HG03442 (cell line): ENCODE measurements at regions not wholly inside any gene's neighbourhood (a gene's known extent, or its start where the extent isn't known, plus 50 kb on each side); places are given as distances from the start of the nearest gene placed in this dataset.
A peak's percentile ranks its signal among the peaks of the same experiment; 100 is the strongest.

Experiments used
- ATAC-seq: cut with Tn5 transposase; IDR thresholded peaks from one replicate; pipeline ENCODE4 v1.9.1; 2021; ENCODE audit warnings: mild to moderate bottlenecking, moderate library complexity; ENCODE audit not compliant: unreplicated experiment

- no peak for ATAC-seq
Measured at GRCh38 chr5:97834561-97834960, 651.5 kb upstream of the RIOK2 start.

GRCh38 chr5:97835112-97835511 lies 652.1 kb upstream of the RIOK2 start:
- ATAC-seq, result no peak

DNA sequence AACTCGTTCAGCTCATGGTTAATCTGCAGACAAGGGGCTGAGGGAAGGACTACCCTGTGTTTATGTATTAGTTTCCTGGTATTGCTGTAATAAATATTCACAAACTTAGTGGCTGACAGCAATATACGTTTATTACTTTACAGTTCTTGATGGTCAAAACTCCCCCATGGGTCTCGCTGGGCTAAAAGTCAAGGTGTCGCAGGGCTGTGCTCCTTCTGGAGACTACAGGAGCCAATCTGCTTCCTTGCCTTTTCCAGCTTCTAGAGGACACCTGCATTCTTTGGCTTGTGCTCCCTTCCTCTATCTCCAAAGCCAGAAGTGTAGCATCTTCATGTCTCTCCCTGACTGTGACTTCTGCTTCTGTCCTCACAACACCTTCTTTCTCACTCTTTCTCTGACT lies 653.8 kb upstream of the RIOK2 start:
- no peak for ATAC-seq

DNA sequence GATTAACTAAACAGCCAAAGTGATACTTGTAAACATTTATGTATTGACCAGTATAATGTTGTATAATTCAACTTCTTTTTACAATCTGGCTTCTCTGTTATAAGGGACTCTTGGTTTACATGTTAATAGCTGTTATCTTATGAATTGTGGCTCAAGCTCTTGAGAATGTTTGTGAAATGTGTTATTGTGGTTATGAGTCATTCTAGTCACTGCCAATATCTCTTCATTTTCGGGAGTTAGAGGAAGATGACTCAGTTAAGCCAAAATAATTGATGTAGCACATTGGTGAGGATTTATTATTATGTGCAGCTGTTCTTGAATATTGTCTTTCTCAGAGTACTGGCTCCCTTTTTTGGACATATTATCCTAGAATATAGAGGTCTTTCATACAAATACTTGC lies 655.2 kb upstream of the RIOK2 start:
- ATAC-seq, result peak; percentile 94

GRCh38 chr5:97839341-97840086 lies 656.5 kb upstream of the RIOK2 start:
- ATAC-seq, result no peak

DNA sequence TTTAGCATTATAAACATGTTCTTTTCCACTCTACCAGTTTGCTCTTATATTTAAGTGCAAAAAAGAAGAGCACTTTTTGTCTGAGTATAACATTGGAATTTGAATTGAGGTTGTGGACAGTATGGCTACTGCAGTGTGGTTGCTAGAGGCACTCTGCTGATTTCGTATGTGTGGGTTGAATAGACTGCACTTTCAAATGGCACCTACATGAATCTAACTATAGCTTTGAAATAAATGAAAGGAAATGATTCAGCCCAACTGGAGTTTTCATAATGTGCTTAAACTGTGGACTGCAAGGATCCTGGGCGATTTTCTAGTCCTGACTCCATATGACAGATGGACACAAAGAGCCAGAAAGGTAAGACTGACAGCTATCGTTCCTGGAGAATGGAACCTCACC lies 657.6 kb upstream of the RIOK2 start:
- ATAC-seq, result peak; percentile 36

- ATAC-seq, result no peak
Measured at GRCh38 chr5:97842687-97843086, 659.6 kb upstream of the RIOK2 start.

DNA sequence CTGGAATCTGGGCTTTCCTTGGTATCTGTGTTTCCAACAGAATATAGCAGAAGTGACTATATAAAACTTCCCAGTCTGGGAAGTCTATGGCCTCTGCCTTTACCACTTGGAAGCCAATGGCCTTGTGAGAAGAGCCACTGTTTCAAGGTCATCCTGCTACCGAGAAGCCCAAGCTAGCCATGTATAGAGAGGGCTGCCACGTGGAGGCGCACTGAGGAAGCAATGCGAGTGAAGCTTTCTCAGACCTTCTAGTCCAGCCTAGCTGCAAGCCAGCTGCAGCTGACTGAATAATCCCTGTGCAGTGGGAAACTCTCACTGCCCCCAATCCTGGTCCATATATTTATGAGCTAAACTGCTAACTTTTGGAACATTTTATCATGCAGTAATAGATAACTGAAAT lies 661.8 kb upstream of the RIOK2 start:
- ATAC-seq, result no peak

DNA sequence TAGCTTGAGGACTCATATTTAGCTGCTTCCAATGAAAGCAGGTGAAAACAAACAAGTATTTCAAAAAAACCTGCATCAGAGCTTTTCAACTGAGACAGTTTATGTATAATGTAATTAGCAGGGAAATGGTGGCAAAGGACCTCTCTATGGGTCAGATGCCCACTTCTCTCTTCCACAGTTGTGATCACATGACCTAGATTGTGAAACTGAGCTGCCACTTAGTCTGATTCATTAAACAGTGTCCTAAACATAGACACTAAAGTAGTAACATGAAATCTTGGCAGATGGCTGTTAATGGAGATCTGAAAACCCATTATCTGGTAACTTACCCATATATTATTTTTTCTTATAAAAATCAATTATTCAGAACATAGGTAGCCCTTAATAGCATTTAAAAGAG lies 663.6 kb upstream of the RIOK2 start:
- ATAC-seq, result no peak

- no peak for ATAC-seq
Measured at GRCh38 chr5:97847920-97848631, 665.0 kb upstream of the RIOK2 start.

GRCh38 chr5:97851036-97851435 lies 668.0 kb upstream of the RIOK2 start:
- ATAC-seq, result no peak

GRCh38 chr5:97854871-97855762 lies 672.1 kb upstream of the RIOK2 start:
- ATAC-seq, result no peak

DNA sequence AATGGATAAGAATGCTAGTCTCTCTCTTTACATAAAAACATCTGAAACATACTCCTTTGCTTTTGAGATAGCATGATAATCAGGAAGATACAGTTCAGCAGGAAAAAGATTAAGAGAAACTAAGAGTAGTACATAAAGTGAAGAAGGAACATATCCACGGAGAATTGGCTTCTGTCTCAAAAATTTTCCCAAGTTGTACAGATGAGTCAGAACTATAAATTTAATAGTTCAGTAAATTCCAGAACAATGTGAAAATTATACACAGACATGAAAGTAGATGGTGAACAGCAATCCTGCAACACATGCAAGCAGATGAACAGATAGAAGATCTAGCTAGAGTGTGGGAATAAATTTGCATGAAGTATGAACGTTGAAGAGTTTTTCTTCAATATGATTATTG lies 691.4 kb upstream of the RIOK2 start:
- ATAC-seq, result no peak

- no peak for ATAC-seq
Measured at GRCh38 chr5:97876272-97876671, 693.2 kb upstream of the RIOK2 start.

GRCh38 chr5:97877588-97877987 lies 694.5 kb upstream of the RIOK2 start:
- ATAC-seq, result no peak

DNA sequence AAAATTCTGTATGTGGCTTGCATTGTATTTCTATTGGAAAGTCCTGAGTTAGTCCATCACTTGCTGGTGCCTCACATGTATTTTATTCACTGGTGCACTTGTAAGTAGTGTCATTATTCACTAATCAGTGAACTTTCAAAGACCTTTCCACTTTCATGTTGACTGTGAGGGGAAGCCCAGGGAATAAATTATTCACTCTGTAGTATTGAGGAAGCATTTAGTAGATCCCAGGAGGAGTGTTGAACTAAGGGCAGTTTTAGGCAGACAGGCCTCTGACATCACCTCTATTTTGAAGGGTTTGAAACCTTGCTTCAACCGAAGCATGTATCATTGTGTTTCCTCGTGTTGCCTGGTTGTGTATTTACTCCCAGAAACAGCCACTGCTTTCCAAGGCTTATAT lies 705.4 kb upstream of the RIOK2 start:
- peak; percentile 95 for ATAC-seq

DNA sequence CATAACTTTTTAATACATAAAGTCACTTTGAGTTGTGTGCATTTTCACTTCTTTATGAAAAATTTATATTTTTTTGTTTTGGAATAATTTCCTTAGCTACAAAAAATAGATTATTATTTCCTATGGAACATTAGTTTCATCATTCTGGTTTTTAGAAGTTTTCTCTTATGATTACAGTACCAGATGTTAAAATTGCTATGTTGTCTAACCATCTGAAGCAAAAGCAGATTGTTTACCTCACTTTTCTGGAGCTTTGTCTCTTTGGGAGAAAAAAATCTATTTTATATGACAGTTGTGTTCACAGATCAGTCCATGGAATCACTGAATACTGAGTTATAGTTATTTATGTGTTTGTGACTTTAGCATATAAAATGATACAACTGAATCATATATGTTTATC lies 708.9 kb upstream of the RIOK2 start:
- no peak for ATAC-seq

DNA sequence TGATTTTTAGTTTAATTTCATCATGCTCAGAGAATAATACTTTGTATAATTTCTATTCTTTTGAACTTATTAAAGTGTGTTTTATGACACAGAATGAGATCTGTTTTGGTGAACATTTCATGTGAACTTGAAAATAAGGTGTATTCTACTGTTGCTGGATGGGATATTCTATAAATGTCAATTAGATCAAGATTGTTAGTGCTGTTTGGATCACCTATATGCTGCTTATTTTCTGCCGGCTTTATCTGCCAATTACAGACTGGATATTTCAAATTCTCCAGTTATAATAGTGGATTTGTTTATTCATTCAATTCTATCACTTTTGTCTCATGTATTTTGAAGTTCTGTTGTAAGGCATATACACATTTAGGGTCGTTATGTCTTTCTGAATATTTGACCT lies 720.7 kb upstream of the RIOK2 start:
- ATAC-seq, result no peak

GRCh38 chr5:97906135-97906534 lies 723.1 kb upstream of the RIOK2 start:
- no peak for ATAC-seq

- ATAC-seq, result no peak
Measured at GRCh38 chr5:97907646-97908400, 724.8 kb upstream of the RIOK2 start.

- ATAC-seq, result no peak
Measured at GRCh38 chr5:97909541-97909940, 726.5 kb upstream of the RIOK2 start.
